HepG2 (cell line): ENCODE measurements at regions not wholly inside any gene's neighbourhood (a gene's known extent, or its start where the extent isn't known, plus 50 kb on each side); places are given as distances from the start of the nearest gene placed in this dataset.

Experiments
- GABPA ChIP-seq, 2 experiments: IDR thresholded peaks; 2 replicates each; pipeline ENCODE4 v1.6.1; 2011 to 2016; ENCODE audit warnings: low read depth in 2 of 2, low read length in 1 of 2, missing biosample characterization in 1 of 2, missing genetic modification characterization in 1 of 2
- MBD4 ChIP-seq: IDR thresholded peaks from 2 replicates; pipeline ENCODE4 v1.6.1; 2012; ENCODE audit warnings: low read length, inconsistent platforms, borderline replicate concordance
- REXO4 ChIP-seq: sonication (generic); formaldehyde crosslinking; IDR thresholded peaks from 2 replicates; pipeline ENCODE4 v1.8.0; 2022; ENCODE audit warnings: missing genetic modification reagents, mild to moderate bottlenecking, borderline replicate concordance
- RFX1 ChIP-seq: fragments of 450-650 bp; IDR thresholded peaks from 2 replicates; pipeline ENCODE4 v1.6.1; 2017
- SOX13 ChIP-seq, 3 experiments: fragments of 450-650 bp in 1 of 3; sonication (generic) in 1 of 3; formaldehyde crosslinking in 1 of 3; IDR thresholded peaks in 2 of 3; conservative IDR thresholded peaks in 1 of 3; 2 replicates each; pipeline versions ENCODE4 v1.5.0 to v1.6.1; 2016 to 2020; ENCODE audit warnings: antibody characterized with exemption in 1 of 3, mild to moderate bottlenecking in 1 of 3, missing compliant biosample characterization in 1 of 3, missing genetic modification reagents in 1 of 3, moderate library complexity in 1 of 3
- U2AF1 ChIP-seq: fragments of 200-400 bp; formaldehyde crosslinking; optimal IDR thresholded peaks from 2 replicates; pipeline ENCODE3; 2017; ENCODE audit warnings: mild to moderate bottlenecking, low read depth, low read length
- ZFP36 ChIP-seq: fragments of 150-350 bp; IDR thresholded peaks from 2 replicates; pipeline ENCODE4 v1.6.1; 2018; ENCODE audit warnings: borderline replicate concordance, low read length, low read depth; ENCODE audit not compliant: partially characterized antibody
- ZNF12 ChIP-seq: sonication (generic); formaldehyde crosslinking; IDR thresholded peaks from 2 replicates; pipeline ENCODE4 v1.5.0; 2020; ENCODE audit warnings: missing genetic modification reagents
- ZNF337 ChIP-seq: sonication (generic); formaldehyde crosslinking; IDR thresholded peaks from 2 replicates; pipeline ENCODE4 v1.5.1; 2020; ENCODE audit warnings: missing genetic modification reagents, low read depth, mild to moderate bottlenecking, borderline replicate concordance
- ZNF772 ChIP-seq: sonication (generic); formaldehyde crosslinking; IDR thresholded peaks from 2 replicates; pipeline ENCODE4 v1.5.0; 2020; ENCODE audit warnings: mild to moderate bottlenecking, missing genetic modification reagents
- TF ChIP-seq, protein P1 (sequence below): sonication (generic); formaldehyde crosslinking; IDR thresholded peaks from 2 replicates; pipeline ENCODE4 v1.4.0; 2020; ENCODE audit warnings: missing genetic modification reagents, borderline replicate concordance
- TF ChIP-seq, protein P2 (sequence below): IDR thresholded peaks from 2 replicates; pipeline ENCODE4 v1.6.1; 2018; ENCODE audit warnings: missing genetic modification reagents
- TF ChIP-seq, protein P3 (sequence below): sonication (generic); formaldehyde crosslinking; IDR thresholded peaks from 2 replicates; pipeline ENCODE4 v1.8.0; 2022; ENCODE audit warnings: missing genetic modification reagents, low read depth, mild to moderate bottlenecking, borderline replicate concordance

DNA sequence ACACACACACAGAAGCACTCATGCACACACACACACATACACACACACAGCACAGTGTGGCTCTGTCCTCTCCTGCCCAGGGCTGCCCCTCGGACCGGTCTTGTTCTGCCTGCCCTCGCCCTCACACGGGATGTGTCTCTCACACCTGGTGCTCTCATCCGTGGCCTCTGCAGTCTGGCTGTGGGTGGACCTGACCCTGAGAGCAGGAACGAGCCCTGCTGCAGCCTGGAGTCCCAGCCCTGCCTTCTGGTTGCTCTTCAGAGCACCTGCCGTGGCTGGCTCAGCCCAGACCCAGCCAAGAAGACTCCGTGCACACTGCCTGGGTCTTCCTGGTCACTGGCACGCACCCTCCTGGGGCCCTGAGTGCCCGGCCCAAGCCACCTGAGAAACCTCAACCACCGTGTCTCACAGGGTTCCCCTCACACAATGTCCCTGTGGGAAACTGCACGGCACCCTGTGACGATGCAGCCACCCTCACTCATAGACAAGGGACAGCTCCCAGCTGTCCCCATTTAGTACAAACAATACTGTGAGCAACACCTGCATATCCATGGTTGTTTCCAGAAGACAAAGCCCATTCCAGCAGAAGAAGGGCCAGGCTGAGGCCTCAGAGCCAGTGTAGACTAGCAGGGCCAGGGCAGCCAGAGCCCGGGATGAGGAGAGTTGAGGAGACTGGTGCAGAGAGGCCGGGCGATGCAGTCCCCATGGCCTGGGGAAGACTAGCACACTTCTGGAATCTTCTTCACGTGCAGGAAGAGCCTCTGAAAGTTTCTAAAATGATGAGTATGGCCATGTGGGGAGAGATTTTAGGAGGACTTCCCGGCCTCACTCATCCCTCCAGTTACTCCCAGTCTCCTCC is 234.0 kb downstream of the NPHP4 start (continued):
- TF ChIP-seq, protein P1, sequence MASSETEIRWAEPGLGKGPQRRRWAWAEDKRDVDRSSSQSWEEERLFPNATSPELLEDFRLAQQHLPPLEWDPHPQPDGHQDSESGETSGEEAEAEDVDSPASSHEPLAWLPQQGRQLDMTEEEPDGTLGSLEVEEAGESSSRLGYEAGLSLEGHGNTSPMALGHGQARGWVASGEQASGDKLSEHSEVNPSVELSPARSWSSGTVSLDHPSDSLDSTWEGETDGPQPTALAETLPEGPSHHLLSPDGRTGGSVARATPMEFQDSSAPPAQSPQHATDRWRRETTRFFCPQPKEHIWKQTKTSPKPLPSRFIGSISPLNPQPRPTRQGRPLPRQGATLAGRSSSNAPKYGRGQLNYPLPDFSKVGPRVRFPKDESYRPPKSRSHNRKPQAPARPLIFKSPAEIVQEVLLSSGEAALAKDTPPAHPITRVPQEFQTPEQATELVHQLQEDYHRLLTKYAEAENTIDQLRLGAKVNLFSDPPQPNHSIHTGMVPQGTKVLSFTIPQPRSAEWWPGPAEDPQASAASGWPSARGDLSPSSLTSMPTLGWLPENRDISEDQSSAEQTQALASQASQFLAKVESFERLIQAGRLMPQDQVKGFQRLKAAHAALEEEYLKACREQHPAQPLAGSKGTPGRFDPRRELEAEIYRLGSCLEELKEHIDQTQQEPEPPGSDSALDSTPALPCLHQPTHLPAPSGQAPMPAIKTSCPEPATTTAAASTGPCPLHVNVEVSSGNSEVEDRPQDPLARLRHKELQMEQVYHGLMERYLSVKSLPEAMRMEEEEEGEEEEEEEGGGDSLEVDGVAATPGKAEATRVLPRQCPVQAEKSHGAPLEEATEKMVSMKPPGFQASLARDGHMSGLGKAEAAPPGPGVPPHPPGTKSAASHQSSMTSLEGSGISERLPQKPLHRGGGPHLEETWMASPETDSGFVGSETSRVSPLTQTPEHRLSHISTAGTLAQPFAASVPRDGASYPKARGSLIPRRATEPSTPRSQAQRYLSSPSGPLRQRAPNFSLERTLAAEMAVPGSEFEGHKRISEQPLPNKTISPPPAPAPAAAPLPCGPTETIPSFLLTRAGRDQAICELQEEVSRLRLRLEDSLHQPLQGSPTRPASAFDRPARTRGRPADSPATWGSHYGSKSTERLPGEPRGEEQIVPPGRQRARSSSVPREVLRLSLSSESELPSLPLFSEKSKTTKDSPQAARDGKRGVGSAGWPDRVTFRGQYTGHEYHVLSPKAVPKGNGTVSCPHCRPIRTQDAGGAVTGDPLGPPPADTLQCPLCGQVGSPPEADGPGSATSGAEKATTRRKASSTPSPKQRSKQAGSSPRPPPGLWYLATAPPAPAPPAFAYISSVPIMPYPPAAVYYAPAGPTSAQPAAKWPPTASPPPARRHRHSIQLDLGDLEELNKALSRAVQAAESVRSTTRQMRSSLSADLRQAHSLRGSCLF (CRISPR knock-in tag), result no peak
- TF ChIP-seq ZFP36, result no peak
- TF ChIP-seq U2AF1, result no peak
- TF ChIP-seq, protein P2, sequence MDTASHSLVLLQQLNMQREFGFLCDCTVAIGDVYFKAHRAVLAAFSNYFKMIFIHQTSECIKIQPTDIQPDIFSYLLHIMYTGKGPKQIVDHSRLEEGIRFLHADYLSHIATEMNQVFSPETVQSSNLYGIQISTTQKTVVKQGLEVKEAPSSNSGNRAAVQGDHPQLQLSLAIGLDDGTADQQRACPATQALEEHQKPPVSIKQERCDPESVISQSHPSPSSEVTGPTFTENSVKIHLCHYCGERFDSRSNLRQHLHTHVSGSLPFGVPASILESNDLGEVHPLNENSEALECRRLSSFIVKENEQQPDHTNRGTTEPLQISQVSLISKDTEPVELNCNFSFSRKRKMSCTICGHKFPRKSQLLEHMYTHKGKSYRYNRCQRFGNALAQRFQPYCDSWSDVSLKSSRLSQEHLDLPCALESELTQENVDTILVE (CRISPR knock-in tag), result no peak
- TF ChIP-seq GABPA (IDR thresholded peaks at IDR 0.05; ENCODE audit: low read depth, low read length), result no peak
- TF ChIP-seq GABPA (CRISPR knock-in tag; IDR thresholded peaks at IDR 0.05; ENCODE audit: low read depth), result no peak
- no peak for TF ChIP-seq ZNF12 (CRISPR knock-in tag)
- TF ChIP-seq, protein P3, sequence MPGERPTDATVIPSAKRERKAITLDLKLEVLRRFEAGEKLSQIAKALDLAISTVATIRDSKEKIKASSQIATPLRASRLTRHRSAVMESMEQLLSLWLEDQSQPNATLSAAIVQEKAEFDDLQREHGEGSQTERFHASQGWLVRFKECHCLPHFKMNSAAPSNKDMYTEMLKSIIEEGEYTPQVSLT (CRISPR knock-in tag), result no peak
- TF ChIP-seq ZNF772, result no peak
- TF ChIP-seq MBD4, result no peak
- no peak for TF ChIP-seq REXO4
- no peak for TF ChIP-seq RFX1
- TF ChIP-seq SOX13 (IDR thresholded peaks at IDR 0.05), result no peak
- no peak for TF ChIP-seq SOX13 (CRISPR knock-in tag; conservative IDR thresholded peaks at IDR 0.05 in 1 of 2, IDR thresholded peaks at IDR 0.05 in 1 of 2)
- TF ChIP-seq ZNF337, result no peak
